ENCODE measurements at regions not wholly inside any gene's neighbourhood (a gene's known extent, or its start where the extent isn't known, plus 50 kb on each side); places are given as distances from the start of the nearest gene placed in this dataset.

DNA sequence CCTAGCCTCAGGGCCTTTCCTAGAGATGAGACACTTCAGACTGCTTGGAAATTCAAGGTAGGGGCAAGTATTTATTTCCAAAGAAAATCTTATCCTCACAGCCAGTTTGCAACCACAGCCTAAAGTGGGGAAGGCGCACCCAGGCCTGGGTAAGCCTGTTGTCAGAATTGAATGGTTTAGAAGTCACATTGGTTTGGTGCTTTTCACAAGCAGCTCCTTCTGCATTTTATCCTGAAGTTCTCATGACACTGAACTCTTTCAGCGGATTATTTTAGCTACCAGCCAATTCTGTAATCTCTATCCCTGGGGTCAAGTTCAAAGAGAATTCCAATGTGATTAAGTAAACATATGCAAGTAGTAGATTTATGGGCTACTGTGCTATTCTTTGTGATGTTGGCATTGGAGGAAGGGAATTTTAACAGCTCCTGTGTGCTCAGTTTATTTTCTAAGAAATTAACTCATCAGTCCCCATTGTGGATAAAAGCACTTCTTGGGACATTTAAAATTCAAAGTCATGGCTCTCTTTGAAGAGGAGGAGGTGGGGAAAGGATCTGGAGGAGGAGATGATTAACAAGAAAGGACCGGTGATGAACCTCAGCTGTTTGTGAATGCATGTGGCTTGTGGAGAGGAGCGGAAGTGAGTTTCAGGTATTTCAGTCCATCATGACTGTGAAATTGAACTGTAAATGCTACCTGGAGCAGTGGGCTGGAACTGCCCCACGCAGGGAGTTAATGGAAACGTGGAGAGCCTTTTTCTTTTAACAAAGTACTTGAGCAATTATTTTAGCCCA, 90.2 kb upstream of the CACUL1 start:
- ATAC-seq (ENCODE audit: low FRiP score) (no peak), DNase-seq (ENCODE audit: low spot score) (no peak)

DNA sequence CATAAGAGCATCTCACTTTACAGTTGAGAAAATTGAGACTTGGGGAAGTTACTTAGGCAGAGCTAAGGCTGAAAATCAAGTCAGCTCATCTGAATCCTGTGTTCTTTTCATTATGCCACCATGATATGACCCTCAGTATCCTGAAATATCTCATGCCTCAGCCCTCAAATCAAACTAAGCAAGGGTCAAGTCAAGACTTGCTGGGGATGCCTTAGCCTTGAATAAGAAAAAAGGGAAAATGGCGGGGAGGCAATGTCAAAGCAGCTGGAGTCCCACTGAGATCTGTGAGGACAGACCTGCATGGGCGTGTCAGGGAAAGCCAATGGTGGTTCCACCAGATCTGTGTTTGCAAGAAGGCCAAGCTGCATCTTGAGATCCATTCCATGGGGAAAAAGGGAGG, 91.0 kb upstream of the CACUL1 start:
- TF ChIP-seq, protein P1, sequence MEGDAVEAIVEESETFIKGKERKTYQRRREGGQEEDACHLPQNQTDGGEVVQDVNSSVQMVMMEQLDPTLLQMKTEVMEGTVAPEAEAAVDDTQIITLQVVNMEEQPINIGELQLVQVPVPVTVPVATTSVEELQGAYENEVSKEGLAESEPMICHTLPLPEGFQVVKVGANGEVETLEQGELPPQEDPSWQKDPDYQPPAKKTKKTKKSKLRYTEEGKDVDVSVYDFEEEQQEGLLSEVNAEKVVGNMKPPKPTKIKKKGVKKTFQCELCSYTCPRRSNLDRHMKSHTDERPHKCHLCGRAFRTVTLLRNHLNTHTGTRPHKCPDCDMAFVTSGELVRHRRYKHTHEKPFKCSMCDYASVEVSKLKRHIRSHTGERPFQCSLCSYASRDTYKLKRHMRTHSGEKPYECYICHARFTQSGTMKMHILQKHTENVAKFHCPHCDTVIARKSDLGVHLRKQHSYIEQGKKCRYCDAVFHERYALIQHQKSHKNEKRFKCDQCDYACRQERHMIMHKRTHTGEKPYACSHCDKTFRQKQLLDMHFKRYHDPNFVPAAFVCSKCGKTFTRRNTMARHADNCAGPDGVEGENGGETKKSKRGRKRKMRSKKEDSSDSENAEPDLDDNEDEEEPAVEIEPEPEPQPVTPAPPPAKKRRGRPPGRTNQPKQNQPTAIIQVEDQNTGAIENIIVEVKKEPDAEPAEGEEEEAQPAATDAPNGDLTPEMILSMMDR (IDR thresholded peaks at IDR 0.05), result no peak
- no peak for ATAC-seq (ENCODE audit: low FRiP score)

More for the DNA sequence above, 90.2 kb upstream of the CACUL1 start:
- TF ChIP-seq, protein P1 (IDR thresholded peaks at IDR 0.05), result no peak

DNA sequence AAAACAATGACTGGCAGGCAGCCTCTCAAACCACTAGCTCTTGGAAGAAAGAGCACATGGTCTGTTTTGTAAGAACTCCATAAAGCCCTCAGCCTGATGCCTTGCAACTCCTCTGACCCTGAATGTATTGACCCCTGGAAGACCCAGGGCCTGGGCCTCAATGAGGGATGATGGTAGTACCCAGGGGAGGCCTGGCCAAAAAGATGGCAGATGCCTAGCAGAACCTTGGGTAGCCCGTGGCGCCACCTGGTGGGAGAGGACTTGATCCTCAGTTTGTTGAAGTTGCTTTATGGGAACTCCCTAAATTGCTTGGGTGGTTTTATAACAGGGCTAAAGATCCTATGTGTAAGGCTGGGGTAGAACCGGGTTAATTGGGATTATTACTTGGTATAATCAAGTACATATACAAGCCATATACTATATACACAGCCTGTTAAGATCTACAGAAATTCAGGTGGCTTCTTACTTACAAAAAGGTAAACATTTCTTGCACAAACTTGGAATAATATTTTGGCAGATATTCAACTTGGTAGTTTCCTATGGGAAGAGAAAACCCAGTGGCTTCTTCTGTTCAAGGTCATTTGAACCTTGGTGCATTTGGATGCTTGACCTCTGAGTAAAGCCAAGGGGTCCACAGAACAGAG, 95.8 kb upstream of the CACUL1 start:
- TF ChIP-seq, protein P1 (IDR thresholded peaks at IDR 0.05), result peak in 1 of 3 donors; percentile 22
- DNase-seq (ENCODE audit: low spot score) (peak; percentile 51), ATAC-seq (ENCODE audit: low FRiP score) (no peak)

More for the DNA sequence above, 91.0 kb upstream of the CACUL1 start:
- DNase-seq (ENCODE audit: low spot score), result no peak

DNA sequence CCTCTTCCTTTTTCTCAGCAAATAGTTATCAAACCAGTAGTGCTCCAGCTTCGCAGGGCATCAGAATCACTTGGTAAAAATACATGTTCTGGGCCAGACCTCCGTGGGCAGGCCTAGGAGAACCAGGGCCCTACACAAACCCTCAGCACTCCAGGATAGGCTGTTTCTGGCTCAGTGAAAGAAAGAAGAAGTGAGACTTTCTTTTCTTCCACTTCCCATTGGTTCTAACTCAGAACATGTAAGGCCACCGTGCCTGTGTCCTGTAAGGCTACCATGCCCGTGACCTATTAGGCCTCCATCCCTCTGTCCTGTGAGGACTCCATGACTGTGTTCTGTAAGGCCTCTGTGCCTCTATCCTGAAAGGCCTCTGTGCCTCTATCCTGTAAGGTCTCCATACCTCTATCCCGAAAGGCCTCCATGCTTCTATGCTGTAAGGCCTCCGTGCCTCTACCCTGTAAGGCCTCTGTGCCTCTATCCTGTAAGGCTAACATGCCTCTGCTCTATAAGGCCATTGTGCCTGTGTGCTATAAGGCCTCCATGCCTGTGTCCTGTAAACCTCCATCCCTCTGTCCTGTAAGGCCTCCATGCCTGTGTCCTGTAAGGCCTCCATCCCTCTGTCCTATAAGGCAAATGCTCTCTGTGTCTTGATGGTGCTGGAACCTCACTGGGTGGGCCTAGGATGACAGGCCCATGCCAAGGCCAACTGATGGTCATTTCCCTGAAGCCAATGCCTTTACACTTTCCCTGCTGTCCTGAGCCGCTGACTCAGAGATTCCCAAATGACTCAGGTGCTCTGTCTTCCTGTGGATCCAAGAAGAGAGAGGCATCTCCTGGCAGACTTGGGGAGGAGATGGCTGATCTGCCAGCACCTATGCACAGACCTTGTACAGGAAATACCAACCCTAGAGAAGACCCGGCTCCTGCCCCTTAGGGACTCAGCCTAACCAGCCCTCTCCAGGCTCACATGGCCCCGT, 96.6 kb upstream of the CACUL1 start:
- DNase-seq (ENCODE audit: low spot score) (no peak), ATAC-seq (ENCODE audit: low FRiP score) (no peak)
- TF ChIP-seq, protein P1 (IDR thresholded peaks at IDR 0.05), result no peak

DNA sequence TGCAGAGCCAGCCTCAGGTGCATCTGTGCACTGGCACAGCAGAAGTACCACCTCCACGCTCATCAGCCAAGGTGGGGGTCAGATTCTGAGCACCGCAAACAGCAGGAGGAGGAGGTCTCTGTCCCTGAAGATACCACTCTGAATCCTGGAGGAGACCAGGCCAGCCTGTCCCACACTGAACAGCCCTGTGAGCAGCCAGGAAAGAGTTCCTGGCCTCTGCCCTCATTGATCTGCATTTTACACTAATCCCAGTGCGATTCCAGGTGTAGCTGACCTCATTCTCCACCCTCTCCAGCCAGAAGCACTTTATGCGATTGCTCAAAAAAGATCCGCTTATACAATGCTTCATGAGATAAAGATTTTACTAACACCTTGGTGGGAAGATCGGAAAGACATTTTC, 99.1 kb upstream of the CACUL1 start:
- no peak for ATAC-seq (ENCODE audit: low FRiP score)
- TF ChIP-seq, protein P1 (IDR thresholded peaks at IDR 0.05), result no peak
- DNase-seq (ENCODE audit: low spot score), result no peak

DNA sequence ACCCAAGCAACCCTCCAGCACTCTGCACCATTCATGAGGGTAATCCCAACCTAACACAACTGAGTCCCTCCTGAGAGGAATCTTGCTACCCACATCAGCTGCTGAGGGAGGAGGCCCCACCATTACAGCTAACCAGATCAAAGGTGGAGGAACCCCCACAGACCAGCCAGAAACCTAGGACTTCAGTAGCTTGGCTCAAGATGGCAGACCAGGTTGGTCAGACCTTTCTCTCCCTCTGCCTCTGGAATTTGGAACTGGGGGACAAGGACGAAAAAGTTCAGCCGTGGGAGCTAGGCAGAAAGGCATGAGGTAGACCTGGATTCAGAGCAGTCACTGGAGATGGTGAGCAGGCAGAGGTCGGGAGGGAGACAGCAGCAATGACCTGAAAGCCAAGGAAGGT, 101.3 kb upstream of the CACUL1 start:
- TF ChIP-seq, protein P1 (IDR thresholded peaks at IDR 0.05), result no peak

More for the DNA sequence above, 101.3 kb upstream of the CACUL1 start:
- DNase-seq (ENCODE audit: low spot score), result no peak
- ATAC-seq (ENCODE audit: low FRiP score), result no peak

All from omental fat pad (tissue), 3 donors.